Fibroblast of villous mesenchyme (primary cell): ENCODE measurements at regions not wholly inside any gene's neighbourhood (a gene's known extent, or its start where the extent isn't known, plus 50 kb on each side); places are given as distances from the start of the nearest gene placed in this dataset.

Experiments
- DNase-seq: peaks from one replicate; pipeline ENCODE4 v3.0.0-alpha.2; 2010; ENCODE audit warnings: low read depth
- H3K4me3 ChIP-seq: 2 replicates; pipeline ENCODE4 v1.5.1; 2011; ENCODE audit warnings: low read depth, mild to moderate bottlenecking, low read length
- TF ChIP-seq, protein P1 (sequence below): IDR thresholded peaks from 2 replicates; pipeline ENCODE4 v1.5.1; 2012; ENCODE audit warnings: low read depth, mild to moderate bottlenecking, low read length; ENCODE audit not compliant: insufficient read depth

DNA sequence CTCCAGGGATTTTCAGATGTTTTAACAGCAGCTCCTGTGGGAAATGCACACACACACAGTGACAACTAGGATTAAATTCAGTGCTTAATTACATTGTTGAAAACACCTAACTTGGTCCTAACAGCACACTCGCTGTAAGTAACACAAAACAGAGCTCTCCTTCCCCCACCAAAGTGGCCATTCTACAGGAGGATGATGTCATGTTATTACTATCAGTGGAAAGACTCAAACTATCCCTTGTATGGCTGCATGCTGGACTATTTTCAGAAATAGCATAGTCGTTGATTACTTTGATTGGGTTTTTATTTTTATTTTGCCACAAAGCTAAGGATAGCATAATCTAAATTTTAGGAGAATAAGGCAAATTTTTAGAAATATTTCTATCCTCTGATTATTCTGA is 406.3 kb downstream of the SPRY1 start:
- DNase-seq = no peak
- H3K4me3 ChIP-seq = no peak overlapping the region
- TF ChIP-seq, protein P1, sequence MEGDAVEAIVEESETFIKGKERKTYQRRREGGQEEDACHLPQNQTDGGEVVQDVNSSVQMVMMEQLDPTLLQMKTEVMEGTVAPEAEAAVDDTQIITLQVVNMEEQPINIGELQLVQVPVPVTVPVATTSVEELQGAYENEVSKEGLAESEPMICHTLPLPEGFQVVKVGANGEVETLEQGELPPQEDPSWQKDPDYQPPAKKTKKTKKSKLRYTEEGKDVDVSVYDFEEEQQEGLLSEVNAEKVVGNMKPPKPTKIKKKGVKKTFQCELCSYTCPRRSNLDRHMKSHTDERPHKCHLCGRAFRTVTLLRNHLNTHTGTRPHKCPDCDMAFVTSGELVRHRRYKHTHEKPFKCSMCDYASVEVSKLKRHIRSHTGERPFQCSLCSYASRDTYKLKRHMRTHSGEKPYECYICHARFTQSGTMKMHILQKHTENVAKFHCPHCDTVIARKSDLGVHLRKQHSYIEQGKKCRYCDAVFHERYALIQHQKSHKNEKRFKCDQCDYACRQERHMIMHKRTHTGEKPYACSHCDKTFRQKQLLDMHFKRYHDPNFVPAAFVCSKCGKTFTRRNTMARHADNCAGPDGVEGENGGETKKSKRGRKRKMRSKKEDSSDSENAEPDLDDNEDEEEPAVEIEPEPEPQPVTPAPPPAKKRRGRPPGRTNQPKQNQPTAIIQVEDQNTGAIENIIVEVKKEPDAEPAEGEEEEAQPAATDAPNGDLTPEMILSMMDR = no peak

DNA sequence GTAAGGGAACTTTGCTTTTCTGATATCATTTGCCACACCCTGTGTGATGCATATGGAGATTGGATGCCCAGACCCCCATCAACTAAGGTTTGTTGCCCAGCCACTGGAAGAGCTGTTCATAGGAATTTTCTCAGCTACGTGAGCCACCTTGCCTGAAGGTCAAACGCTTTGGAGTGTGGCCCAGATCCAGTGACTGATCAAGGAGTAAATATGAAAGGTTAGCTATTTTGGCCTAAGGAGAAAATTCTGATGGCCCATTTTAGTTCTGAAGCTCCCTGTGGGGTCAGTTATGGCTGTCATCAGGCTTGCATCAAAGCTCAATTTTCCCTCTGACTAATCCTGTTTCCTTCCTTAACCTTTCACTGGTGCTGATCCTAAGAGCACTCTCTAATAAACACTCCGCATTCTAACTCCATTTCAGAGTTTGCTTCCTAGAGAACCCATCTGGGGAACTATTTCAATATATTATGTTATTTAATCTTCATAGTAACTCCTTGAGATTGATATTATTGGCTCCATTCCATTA is 407.7 kb downstream of the SPRY1 start:
- DNase-seq = no peak
- TF ChIP-seq, protein P1 = no peak
- H3K4me3 ChIP-seq = no peak overlapping the region

DNA sequence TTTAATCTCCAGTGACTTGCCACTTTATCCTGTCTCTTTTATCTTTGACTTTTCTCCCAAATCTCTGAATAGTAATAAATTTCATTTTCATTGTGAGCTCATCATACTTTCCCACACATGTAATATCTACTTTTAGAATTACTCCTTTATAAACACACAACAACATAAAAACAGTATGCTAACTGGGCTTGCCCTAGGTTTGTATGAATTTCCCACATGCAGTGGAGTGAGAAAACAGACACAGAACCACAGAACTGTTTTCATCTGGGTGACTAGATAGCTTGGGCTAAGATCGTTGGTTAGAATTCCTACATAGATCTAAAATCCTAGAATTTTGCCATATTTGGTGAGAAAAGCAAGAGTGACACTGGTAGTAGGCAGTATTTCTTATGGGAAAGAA is 409.5 kb downstream of the SPRY1 start:
- DNase-seq = no peak
- no peak overlapping the region for H3K4me3 ChIP-seq
- TF ChIP-seq, protein P1 = no peak

DNA sequence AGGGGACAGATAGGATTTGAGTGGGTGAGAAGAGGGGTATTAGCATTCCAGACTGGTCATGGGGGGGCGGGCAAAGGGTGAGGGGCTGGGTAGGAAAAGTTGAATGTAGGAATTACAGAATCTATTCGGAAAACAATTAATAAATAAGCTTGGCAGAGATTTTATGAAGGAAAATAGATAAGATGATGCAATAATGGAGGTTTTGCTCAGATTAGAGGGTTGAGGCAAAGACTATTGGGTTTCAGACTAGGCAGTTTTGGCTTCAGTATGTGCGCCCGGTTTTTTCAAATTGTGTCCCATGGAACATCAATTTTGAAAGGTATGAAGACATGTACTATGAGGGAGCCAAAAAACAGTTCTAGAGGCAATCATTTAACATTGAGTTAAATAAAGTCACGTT is 410.6 kb downstream of the SPRY1 start:
- no peak for DNase-seq
- H3K4me3 ChIP-seq = no peak overlapping the region
- TF ChIP-seq, protein P1 = no peak

DNA sequence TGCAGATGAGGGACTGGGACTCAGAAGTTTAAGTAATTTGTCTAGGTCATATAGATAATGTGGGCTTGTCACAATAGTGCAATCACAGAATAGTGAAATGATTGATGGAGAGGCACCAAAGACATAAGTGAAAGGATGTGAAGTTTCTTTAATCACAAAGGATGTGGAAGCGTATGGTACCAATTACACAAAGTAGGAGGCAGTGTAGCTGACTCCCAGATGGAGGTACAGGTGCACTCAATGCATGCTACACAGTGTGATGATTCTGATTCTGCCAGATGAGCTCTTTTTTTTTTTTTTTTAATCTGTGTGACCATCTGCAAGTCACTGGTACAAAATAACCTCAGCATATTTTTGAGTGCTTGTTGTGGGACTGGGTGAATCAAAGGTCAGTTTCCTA is 411.3 kb downstream of the SPRY1 start:
- TF ChIP-seq, protein P1 = no peak
- H3K4me3 ChIP-seq = no peak overlapping the region
- DNase-seq = no peak

DNA sequence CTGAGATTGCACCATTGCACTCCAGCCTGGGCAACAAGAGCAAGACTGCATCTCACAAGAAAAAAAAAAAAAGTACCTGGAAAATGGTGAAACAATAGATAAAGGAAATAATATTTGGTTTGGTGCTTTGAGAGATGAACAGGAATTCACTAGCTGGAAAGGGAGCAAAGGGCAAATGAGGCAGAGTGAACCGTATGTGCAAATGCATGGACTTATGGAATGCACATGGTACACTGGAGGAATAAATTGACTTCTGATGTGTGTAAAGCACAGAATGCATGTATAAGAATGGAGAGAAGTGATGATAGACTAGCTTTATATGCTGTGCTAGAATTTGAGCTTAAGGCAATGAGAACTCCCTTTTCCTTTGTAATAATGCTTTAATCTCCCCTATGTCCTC is 413.3 kb downstream of the SPRY1 start:
- H3K4me3 ChIP-seq = no peak overlapping the region
- TF ChIP-seq, protein P1 = no peak
- DNase-seq = no peak

DNA sequence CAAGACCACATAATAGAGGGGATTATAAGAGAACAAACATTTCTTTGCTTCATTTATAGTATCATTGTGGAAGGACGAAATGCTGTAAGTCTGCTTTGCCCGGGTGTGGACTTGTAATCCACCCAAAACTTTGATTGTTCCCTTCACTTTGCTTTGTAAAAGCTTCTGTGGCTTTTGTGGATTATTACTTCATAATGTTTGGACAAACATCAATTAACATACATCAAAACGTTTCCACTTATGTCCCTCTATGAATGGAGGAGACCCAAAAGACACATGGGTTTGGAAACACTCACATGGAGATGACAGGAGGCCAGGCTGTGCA is 415.4 kb downstream of the SPRY1 start:
- H3K4me3 ChIP-seq = no peak overlapping the region
- TF ChIP-seq, protein P1 = no peak
- DNase-seq = no peak
